ENCODE measurements at regions not wholly inside any gene's neighbourhood (a gene's known extent, or its start where the extent isn't known, plus 50 kb on each side); places are given as distances from the start of the nearest gene placed in this dataset.
"Not testable (repeated sequence)": the region's sequence is repeated elsewhere in the genome, so short reads cannot be mapped to it uniquely, and the experiment has no call there.

DNA sequence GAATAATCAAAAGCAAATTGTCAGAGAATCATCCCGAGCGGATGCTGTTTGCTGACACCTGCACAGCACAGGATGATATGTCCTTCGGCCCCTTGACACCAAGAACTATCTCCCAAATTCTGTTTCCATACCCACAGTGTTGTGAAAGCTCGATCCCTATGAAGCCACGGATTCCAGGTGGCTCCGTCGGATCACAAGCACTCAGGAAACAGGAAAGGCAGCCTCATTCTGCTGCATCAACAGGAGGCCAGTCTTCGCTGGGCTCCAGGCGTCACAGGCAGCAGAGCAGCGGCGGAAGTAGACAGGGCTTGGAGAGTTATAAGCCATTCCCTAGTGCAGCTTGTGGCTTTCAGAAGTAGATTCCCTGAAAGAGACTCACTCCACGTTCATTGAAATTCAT is 342.3 kb downstream of the C6orf118 start:
- no peaks in the 10 kb centered on the region for H3K27me3 Mint-ChIP-seq
- H3K4me1 Mint-ChIP-seq (ENCODE audit: low read depth) = no peaks in the 10 kb centered on the region
- H3K9me3 Mint-ChIP-seq = peaks cover 12% of the 10 kb centered on the region
- no peaks in the 10 kb centered on the region for H3K36me3 Mint-ChIP-seq (ENCODE audit: low read depth)
- no peak overlapping the region for H3K4me3 Mint-ChIP-seq
- no peak overlapping the region for H3K27ac Mint-ChIP-seq

- no peak overlapping the region for H3K27ac Mint-ChIP-seq
- no peaks in the 10 kb centered on the region for H3K4me1 Mint-ChIP-seq (ENCODE audit: low read depth)
- H3K4me3 Mint-ChIP-seq = no peak overlapping the region
- peaks cover 19% of the 10 kb centered on the region for H3K9me3 Mint-ChIP-seq
- H3K36me3 Mint-ChIP-seq (ENCODE audit: low read depth) = no peaks in the 10 kb centered on the region
- no peaks in the 10 kb centered on the region for H3K27me3 Mint-ChIP-seq
Observed at GRCh38 chr6:164962805-164963204, 346.6 kb downstream of the C6orf118 start.

- Mint-ChIP-seq H3K27me3 (no peaks in the 10 kb centered on the region), H3K9me3 (peaks cover 5% of the 10 kb centered on the region), H3K36me3 (ENCODE audit: low read depth) (no peaks in the 10 kb centered on the region), H3K27ac (no peak overlapping the region), H3K4me1 (ENCODE audit: low read depth) (no peaks in the 10 kb centered on the region), H3K4me3 (no peak overlapping the region)
Observed at GRCh38 chr6:164947164-164947563, 362.2 kb downstream of the C6orf118 start.

GRCh38 chr6:164942271-164942670 is 367.1 kb downstream of the C6orf118 start:
- Mint-ChIP-seq H3K9me3 (peaks cover 16% of the 10 kb centered on the region), H3K4me3 (no peak overlapping the region), H3K27me3 (no peaks in the 10 kb centered on the region), H3K36me3 (ENCODE audit: low read depth) (no peaks in the 10 kb centered on the region), H3K27ac (no peak overlapping the region), H3K4me1 (ENCODE audit: low read depth) (no peaks in the 10 kb centered on the region)

DNA sequence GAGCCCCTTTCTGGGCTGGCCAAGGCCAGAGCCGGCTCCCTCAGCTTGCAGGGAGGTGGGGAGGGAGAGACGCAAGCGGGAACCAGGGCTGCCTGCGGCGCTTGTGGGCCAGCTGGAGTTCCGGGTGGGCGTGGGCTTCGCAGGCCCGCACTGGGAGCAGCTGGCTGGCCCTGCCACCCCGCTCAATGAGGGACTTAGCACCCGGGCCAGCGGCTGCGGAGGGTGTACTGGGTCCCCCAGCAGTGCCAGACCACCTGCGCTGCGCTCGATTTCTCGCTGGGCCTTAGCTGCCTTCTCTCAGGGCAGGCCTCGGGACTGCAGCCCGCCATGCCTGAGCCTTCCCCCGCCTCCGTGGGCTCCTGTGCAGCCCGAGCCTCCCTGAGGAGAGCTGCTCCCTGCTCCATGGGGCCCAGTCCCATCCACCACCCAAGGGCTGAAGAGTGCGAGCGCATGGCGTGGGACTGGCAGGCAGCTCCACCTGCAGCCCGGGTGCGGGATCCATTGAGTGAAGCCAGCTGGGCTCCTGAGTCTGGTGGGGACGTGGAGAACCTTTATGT is 376.1 kb downstream of the C6orf118 start:
- H3K27ac Mint-ChIP-seq, H3K27me3 Mint-ChIP-seq, H3K4me3 Mint-ChIP-seq: not testable (repeated sequence)

GRCh38 chr6:164929408-164929977 is 379.9 kb downstream of the C6orf118 start:
- H3K27me3 Mint-ChIP-seq = no peaks in the 10 kb centered on the region
- no peaks in the 10 kb centered on the region for H3K4me1 Mint-ChIP-seq (ENCODE audit: low read depth)
- H3K36me3 Mint-ChIP-seq (ENCODE audit: low read depth) = no peaks in the 10 kb centered on the region
- H3K4me3 Mint-ChIP-seq = no peak overlapping the region
- H3K27ac Mint-ChIP-seq = no peak overlapping the region
- no peaks in the 10 kb centered on the region for H3K9me3 Mint-ChIP-seq

More for the DNA sequence above, 376.1 kb downstream of the C6orf118 start:
- not testable (repeated sequence) for H3K9me3 Mint-ChIP-seq; H3K36me3 Mint-ChIP-seq (ENCODE audit: low read depth); H3K4me1 Mint-ChIP-seq (ENCODE audit: low read depth)

GRCh38 chr6:164928728-164929407 is 380.5 kb downstream of the C6orf118 start:
- no peaks in the 10 kb centered on the region for H3K4me1 Mint-ChIP-seq (ENCODE audit: low read depth)

GRCh38 chr6:164928057-164928727 is 381.2 kb downstream of the C6orf118 start:
- no peaks in the 10 kb centered on the region for H3K9me3 Mint-ChIP-seq
- no peaks in the 10 kb centered on the region for H3K4me1 Mint-ChIP-seq (ENCODE audit: low read depth)
- H3K36me3 Mint-ChIP-seq (ENCODE audit: low read depth) = no peaks in the 10 kb centered on the region
- H3K27me3 Mint-ChIP-seq = no peaks in the 10 kb centered on the region
- no peak overlapping the region for H3K27ac Mint-ChIP-seq
- H3K4me3 Mint-ChIP-seq = no peak overlapping the region

More at GRCh38 chr6:164928728-164929407, 380.5 kb downstream of the C6orf118 start:
- no peaks in the 10 kb centered on the region for H3K27me3 Mint-ChIP-seq
- H3K9me3 Mint-ChIP-seq = no peaks in the 10 kb centered on the region
- H3K27ac Mint-ChIP-seq = no peak overlapping the region
- no peaks in the 10 kb centered on the region for H3K36me3 Mint-ChIP-seq (ENCODE audit: low read depth)
- no peak overlapping the region for H3K4me3 Mint-ChIP-seq

DNA sequence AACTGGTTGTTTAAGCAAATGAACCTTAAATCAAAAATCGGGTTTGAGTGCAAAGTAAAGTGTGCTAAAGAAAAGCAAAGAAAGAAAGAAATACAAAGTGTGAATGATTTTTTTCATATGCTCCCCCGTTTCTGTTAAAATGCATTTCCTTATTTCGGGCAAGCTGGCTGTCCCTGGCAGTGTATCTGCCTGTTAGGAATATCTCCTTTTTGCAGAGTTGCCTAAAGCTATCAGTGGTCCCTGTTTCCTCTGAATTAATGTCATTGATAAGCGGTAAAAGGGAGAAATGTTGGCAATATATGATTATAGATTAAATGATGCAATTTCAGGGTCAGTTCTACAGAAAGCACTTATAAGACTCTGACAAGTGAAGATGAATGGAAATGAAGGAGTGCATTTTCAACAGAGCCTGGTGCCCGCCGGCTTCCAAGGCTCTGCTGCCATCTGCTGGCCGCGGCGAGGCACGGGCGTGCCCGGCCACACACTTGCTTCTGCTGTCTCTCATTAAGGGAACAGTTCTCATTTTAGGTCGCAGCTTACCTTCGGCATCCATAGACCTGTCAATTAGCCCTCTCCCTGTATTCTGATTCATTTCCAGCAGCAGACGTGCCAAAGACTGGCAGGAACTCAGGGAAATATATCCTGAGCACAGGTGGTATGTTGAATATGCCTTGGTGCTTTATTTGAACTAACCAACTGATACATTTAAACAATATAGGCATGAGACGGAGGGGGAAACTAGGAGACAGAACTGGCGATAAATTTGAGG is 381.9 kb downstream of the C6orf118 start:
- H3K9me3 Mint-ChIP-seq = no peaks in the 10 kb centered on the region

DNA sequence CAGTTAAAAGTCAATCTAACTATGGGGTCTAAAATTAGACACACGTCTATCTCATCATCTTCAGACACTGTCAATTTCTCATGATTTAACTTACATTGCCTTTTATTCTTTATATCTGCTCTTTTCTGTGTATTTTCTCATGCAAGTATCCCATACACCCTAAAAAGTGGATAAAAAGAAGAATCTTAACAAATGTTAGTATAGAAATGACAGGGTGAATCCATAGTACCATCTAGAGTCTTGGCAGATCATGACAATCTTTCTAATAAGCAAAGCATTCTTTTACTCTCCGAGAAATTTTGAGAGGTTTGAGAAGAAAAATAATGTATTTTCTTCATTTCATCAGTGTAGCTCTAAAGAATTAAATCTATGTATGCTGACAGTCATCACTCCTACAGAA is 382.7 kb downstream of the C6orf118 start:
- Mint-ChIP-seq H3K4me1 (ENCODE audit: low read depth) (no peaks in the 10 kb centered on the region), H3K27me3 (no peaks in the 10 kb centered on the region), H3K36me3 (ENCODE audit: low read depth) (no peaks in the 10 kb centered on the region), H3K27ac (no peak overlapping the region), H3K4me3 (no peak overlapping the region), H3K9me3 (no peaks in the 10 kb centered on the region)

More for the DNA sequence above, 381.9 kb downstream of the C6orf118 start:
- Mint-ChIP-seq H3K27me3 (no peaks in the 10 kb centered on the region), H3K27ac (no peak overlapping the region), H3K4me1 (ENCODE audit: low read depth) (no peaks in the 10 kb centered on the region), H3K36me3 (ENCODE audit: low read depth) (no peaks in the 10 kb centered on the region), H3K4me3 (no peak overlapping the region)

GRCh38 chr6:164925681-164926530 is 383.5 kb downstream of the C6orf118 start:
- H3K36me3 Mint-ChIP-seq (ENCODE audit: low read depth) = no peaks in the 10 kb centered on the region
- no peak overlapping the region for H3K27ac Mint-ChIP-seq
- H3K9me3 Mint-ChIP-seq = no peaks in the 10 kb centered on the region
- no peak overlapping the region for H3K4me3 Mint-ChIP-seq
- no peaks in the 10 kb centered on the region for H3K27me3 Mint-ChIP-seq
- no peaks in the 10 kb centered on the region for H3K4me1 Mint-ChIP-seq (ENCODE audit: low read depth)

DNA sequence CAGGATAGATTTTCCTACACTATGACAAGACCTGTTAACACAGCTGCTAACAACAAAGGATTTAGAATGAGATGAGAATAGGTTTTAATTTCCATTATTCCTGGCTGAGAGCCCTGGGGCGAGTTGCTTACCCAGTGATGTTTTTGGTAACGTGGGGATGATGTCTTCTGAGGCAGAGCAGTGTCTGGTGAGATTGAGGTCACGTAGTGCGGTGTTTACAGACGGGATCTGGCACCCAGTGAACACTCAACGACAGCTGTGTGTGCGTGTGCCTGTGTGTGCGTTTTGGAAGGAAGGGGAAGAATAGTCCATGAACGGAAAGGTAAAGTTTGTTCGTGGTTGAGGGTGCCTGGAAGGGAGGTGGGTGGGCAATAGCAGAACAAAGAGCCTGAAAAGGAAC is 384.7 kb downstream of the C6orf118 start:
- no peaks in the 10 kb centered on the region for H3K36me3 Mint-ChIP-seq (ENCODE audit: low read depth)
- no peak overlapping the region for H3K27ac Mint-ChIP-seq
- no peak overlapping the region for H3K4me3 Mint-ChIP-seq
- no peaks in the 10 kb centered on the region for H3K9me3 Mint-ChIP-seq
- no peaks in the 10 kb centered on the region for H3K27me3 Mint-ChIP-seq
- no peaks in the 10 kb centered on the region for H3K4me1 Mint-ChIP-seq (ENCODE audit: low read depth)

GRCh38 chr6:164917211-164917610 is 392.2 kb downstream of the C6orf118 start:
- H3K36me3 Mint-ChIP-seq (ENCODE audit: low read depth) = no peaks in the 10 kb centered on the region
- no peak overlapping the region for H3K27ac Mint-ChIP-seq
- H3K4me1 Mint-ChIP-seq (ENCODE audit: low read depth) = no peaks in the 10 kb centered on the region
- no peaks in the 10 kb centered on the region for H3K27me3 Mint-ChIP-seq
- H3K4me3 Mint-ChIP-seq = no peak overlapping the region
- peaks cover 4% of the 10 kb centered on the region for H3K9me3 Mint-ChIP-seq

- Mint-ChIP-seq H3K4me3 (no peak overlapping the region), H3K27ac (no peak overlapping the region), H3K9me3 (peaks cover 4% of the 10 kb centered on the region), H3K36me3 (ENCODE audit: low read depth) (no peaks in the 10 kb centered on the region), H3K27me3 (no peaks in the 10 kb centered on the region), H3K4me1 (ENCODE audit: low read depth) (no peaks in the 10 kb centered on the region)
Observed at GRCh38 chr6:164916087-164916486, 393.3 kb downstream of the C6orf118 start.

All from stimulated activated naive CD8-positive, alpha-beta T cell treated with anti-CD3 and anti-CD28 coated beads, Interleukin-15, Interleukin-2, amounts not matched to agents 100 ng/mL and 50 ng/mL, for 24 hours (primary cell).